GM23338 (cell line): ENCODE measurements at regions not wholly inside any gene's neighbourhood (a gene's known extent, or its start where the extent isn't known, plus 50 kb on each side); places are given as distances from the start of the nearest gene placed in this dataset.

Source experiments
- CREB1 ChIP-seq: fragments of 250-450 bp; sonication (Bioruptor Pico); IDR thresholded peaks from 2 replicates; pipeline ENCODE4 v1.5.0; 2020; ENCODE audit warnings: low read depth, mild to moderate bottlenecking, moderate library complexity
- POLR2AphosphoS5 ChIP-seq: IDR thresholded peaks from 2 replicates; pipeline ENCODE4 v1.6.1; 2016; ENCODE audit warnings: antibody characterized with exemption, low read depth
- TF ChIP-seq, protein P1 (sequence below), 2 experiments: fragments of 200-600 bp in 1 of 2; sonication (generic) in 1 of 2; conservative IDR thresholded peaks; 2 replicates each; pipeline versions ENCODE4 v1.5.1 to v1.6.1; 2016 to 2017; ENCODE audit warnings: antibody characterized with exemption in 2 of 2, low read depth in 2 of 2, mild to moderate bottlenecking in 2 of 2, moderate library complexity in 1 of 2

GRCh38 chr2:19226386-19226785 lies 132.0 kb downstream of the OSR1 start:
- TF ChIP-seq, protein P1, sequence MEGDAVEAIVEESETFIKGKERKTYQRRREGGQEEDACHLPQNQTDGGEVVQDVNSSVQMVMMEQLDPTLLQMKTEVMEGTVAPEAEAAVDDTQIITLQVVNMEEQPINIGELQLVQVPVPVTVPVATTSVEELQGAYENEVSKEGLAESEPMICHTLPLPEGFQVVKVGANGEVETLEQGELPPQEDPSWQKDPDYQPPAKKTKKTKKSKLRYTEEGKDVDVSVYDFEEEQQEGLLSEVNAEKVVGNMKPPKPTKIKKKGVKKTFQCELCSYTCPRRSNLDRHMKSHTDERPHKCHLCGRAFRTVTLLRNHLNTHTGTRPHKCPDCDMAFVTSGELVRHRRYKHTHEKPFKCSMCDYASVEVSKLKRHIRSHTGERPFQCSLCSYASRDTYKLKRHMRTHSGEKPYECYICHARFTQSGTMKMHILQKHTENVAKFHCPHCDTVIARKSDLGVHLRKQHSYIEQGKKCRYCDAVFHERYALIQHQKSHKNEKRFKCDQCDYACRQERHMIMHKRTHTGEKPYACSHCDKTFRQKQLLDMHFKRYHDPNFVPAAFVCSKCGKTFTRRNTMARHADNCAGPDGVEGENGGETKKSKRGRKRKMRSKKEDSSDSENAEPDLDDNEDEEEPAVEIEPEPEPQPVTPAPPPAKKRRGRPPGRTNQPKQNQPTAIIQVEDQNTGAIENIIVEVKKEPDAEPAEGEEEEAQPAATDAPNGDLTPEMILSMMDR (conservative IDR thresholded peaks at IDR 0.05; ENCODE audit: low read depth in 2 of 2): no peak
- TF ChIP-seq POLR2AphosphoS5 (no peak), CREB1 (CRISPR knock-in tag) (no peak)
